Gastroesophageal sphincter (tissue), 3 donors: ENCODE measurements at regions not wholly inside any gene's neighbourhood (a gene's known extent, or its start where the extent isn't known, plus 50 kb on each side); places are given as distances from the start of the nearest gene placed in this dataset.

Experiments used
- EP300 ChIP-seq: sonication (generic); formaldehyde crosslinking; IDR thresholded peaks from one replicate; pipeline ENCODE4 v1.6.1; 2017; ENCODE audit warnings: antibody characterized with exemption, mild to moderate bottlenecking
- TF ChIP-seq, protein P1 (sequence below), 4 experiments: fragments of 200-600 bp in 2 of 4; fragments of 450-650 bp in 2 of 4; sonication (generic) in 1 of 4; IDR thresholded peaks; one replicate each; pipeline ENCODE4 v1.5.1; 2017 to 2019; ENCODE audit warnings: antibody characterized with exemption in 4 of 4, mild to moderate bottlenecking in 2 of 4, moderate library complexity in 2 of 4

DNA sequence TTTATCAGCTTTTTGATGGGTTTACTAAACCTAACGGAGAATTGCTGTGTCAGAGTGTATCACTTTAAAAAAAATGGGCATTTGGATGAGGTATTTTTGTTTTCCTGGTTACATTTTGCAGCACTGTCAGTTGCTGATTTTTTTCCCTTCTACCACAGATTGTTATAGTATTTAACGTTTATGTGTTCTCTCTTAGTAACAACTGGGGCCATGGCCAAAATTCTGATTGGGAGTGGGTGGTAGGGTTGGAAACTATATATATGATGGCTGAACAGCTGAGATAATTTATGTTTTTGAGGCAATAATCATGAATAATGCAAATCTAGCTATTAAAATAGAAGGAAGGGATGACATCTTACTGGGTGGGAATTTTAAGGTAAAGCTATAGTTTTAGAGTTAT lies 229.4 kb upstream of the SUCLG2 start:
- TF ChIP-seq, protein P1, sequence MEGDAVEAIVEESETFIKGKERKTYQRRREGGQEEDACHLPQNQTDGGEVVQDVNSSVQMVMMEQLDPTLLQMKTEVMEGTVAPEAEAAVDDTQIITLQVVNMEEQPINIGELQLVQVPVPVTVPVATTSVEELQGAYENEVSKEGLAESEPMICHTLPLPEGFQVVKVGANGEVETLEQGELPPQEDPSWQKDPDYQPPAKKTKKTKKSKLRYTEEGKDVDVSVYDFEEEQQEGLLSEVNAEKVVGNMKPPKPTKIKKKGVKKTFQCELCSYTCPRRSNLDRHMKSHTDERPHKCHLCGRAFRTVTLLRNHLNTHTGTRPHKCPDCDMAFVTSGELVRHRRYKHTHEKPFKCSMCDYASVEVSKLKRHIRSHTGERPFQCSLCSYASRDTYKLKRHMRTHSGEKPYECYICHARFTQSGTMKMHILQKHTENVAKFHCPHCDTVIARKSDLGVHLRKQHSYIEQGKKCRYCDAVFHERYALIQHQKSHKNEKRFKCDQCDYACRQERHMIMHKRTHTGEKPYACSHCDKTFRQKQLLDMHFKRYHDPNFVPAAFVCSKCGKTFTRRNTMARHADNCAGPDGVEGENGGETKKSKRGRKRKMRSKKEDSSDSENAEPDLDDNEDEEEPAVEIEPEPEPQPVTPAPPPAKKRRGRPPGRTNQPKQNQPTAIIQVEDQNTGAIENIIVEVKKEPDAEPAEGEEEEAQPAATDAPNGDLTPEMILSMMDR (IDR thresholded peaks at IDR 0.05): no peak
- no peak for TF ChIP-seq EP300
